Astrocyte of the spinal cord (primary cell): ENCODE measurements at regions not wholly inside any gene's neighbourhood (a gene's known extent, or its start where the extent isn't known, plus 50 kb on each side); places are given as distances from the start of the nearest gene placed in this dataset.

Experiments
- DNase-seq: peaks from one replicate; pipeline ENCODE4 v3.0.0; 2011; ENCODE audit warnings: low read depth, low spot score
- H3K4me3 ChIP-seq: 2 replicates; pipeline ENCODE4 v1.5.1; 2011; ENCODE audit warnings: low read depth, mild to moderate bottlenecking, low read length, moderate library complexity
- CTCF ChIP-seq: IDR thresholded peaks from 2 replicates; pipeline ENCODE4 v1.5.1; 2012; ENCODE audit warnings: low read depth, mild to moderate bottlenecking, low read length, inconsistent platforms
- in situ Hi-C: cut with HindIII; loops from 2 replicates; pipeline ENCODE4 v1.10.0; 2017; ENCODE audit warnings: low sequenced_read_pairs

- no peak for TF ChIP-seq CTCF
- DNase-seq: no peak
- H3K4me3 ChIP-seq: no peak overlapping the region
- in situ Hi-C loops: no loop called here
Observed at GRCh38 chr13:34617473-34618083, 324.5 kb upstream of the NBEA start.

- in situ Hi-C loops: no loop called here
Observed at GRCh38 chr13:34618654-34619053, 323.4 kb upstream of the NBEA start.

GRCh38 chr13:34619326-34619725 is 322.7 kb upstream of the NBEA start:
- no peak overlapping the region for H3K4me3 ChIP-seq
- no peak for DNase-seq
- in situ Hi-C loops: no loop called here
- TF ChIP-seq CTCF: no peak

More at GRCh38 chr13:34618654-34619053, 323.4 kb upstream of the NBEA start:
- no peak for DNase-seq
- H3K4me3 ChIP-seq: no peak overlapping the region
- TF ChIP-seq CTCF: no peak

- no peak overlapping the region for H3K4me3 ChIP-seq
- no peak for DNase-seq
- in situ Hi-C loops: no loop called here
- TF ChIP-seq CTCF: no peak
Observed at GRCh38 chr13:34620074-34620850, 321.8 kb upstream of the NBEA start.

- H3K4me3 ChIP-seq: no peak overlapping the region
- no peak for DNase-seq
- no peak for TF ChIP-seq CTCF
- in situ Hi-C loops: no loop called here
Observed at GRCh38 chr13:34620862-34621261, 321.2 kb upstream of the NBEA start.

- no peak for TF ChIP-seq CTCF
- DNase-seq: no peak
- in situ Hi-C loops: no loop called here
- no peak overlapping the region for H3K4me3 ChIP-seq
Observed at GRCh38 chr13:34623331-34623730, 318.7 kb upstream of the NBEA start.
